Sigmoid colon (tissue), 3 donors: ENCODE measurements at regions not wholly inside any gene's neighbourhood (a gene's known extent, or its start where the extent isn't known, plus 50 kb on each side); places are given as distances from the start of the nearest gene placed in this dataset.

Source experiments
- POLR2A ChIP-seq, 2 donors: fragments of 450-650 bp; IDR thresholded peaks; one replicate each; pipeline ENCODE4 v1.6.1; 2016; ENCODE audit warnings: antibody characterized with exemption in 2 of 2, mild to moderate bottlenecking in 2 of 2, moderate library complexity in 2 of 2
- TF ChIP-seq, protein P1 (sequence below), 4 experiments: fragments of 450-650 bp in 3 of 4; fragments of 200-600 bp in 1 of 4; IDR thresholded peaks; one replicate each; pipeline ENCODE4 v1.5.1; 2016 to 2019; ENCODE audit warnings: antibody characterized with exemption in 4 of 4, mild to moderate bottlenecking in 3 of 4, moderate library complexity in 2 of 4

GRCh38 chr11:111189466-111189865, 56.1 kb upstream of the POU2AF2 start:
- TF ChIP-seq, protein P1, sequence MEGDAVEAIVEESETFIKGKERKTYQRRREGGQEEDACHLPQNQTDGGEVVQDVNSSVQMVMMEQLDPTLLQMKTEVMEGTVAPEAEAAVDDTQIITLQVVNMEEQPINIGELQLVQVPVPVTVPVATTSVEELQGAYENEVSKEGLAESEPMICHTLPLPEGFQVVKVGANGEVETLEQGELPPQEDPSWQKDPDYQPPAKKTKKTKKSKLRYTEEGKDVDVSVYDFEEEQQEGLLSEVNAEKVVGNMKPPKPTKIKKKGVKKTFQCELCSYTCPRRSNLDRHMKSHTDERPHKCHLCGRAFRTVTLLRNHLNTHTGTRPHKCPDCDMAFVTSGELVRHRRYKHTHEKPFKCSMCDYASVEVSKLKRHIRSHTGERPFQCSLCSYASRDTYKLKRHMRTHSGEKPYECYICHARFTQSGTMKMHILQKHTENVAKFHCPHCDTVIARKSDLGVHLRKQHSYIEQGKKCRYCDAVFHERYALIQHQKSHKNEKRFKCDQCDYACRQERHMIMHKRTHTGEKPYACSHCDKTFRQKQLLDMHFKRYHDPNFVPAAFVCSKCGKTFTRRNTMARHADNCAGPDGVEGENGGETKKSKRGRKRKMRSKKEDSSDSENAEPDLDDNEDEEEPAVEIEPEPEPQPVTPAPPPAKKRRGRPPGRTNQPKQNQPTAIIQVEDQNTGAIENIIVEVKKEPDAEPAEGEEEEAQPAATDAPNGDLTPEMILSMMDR (IDR thresholded peaks at IDR 0.05), result no peak
- TF ChIP-seq POLR2A (IDR thresholded peaks at IDR 0.05), result no peak
